Tibial nerve (tissue), 4 donors: ENCODE measurements at regions not wholly inside any gene's neighbourhood (a gene's known extent, or its start where the extent isn't known, plus 50 kb on each side); places are given as distances from the start of the nearest gene placed in this dataset.

Experiments used
- DNase-seq, 2 donors: peaks; one replicate each; pipeline ENCODE4 v3.0.0-alpha.2; 2019; ENCODE audit warnings: low spot score in 2 of 2
- H3K27ac ChIP-seq, 4 donors: fragments of 200-600 bp; sonication (generic) in 3 of 4; one replicate each; pipeline ENCODE4 v1.5.1; 2017 to 2019; ENCODE audit warnings: mild to moderate bottlenecking in 1 of 4
- H3K27me3 ChIP-seq, 2 donors: fragments of 200-600 bp; sonication (generic) in 1 of 2; one replicate each; pipeline versions ENCODE4 v1.5.1 to v1.6.0; 2017 to 2019
- H3K36me3 ChIP-seq, 3 donors: fragments of 200-600 bp; sonication (generic); one replicate each; pipeline ENCODE4 v1.5.1; 2018 to 2019
- H3K4me1 ChIP-seq, 4 donors: fragments of 200-600 bp; sonication (generic) in 3 of 4; one replicate each; pipeline ENCODE4 v1.5.1; 2017 to 2019
- H3K4me3 ChIP-seq, 4 donors: fragments of 200-600 bp; sonication (generic) in 3 of 4; one replicate each; pipeline ENCODE4 v1.5.1; 2017 to 2019; ENCODE audit warnings: mild to moderate bottlenecking in 1 of 4, moderate library complexity in 1 of 4
- H3K9me3 ChIP-seq, 4 donors: fragments of 200-600 bp; sonication (generic) in 3 of 4; one replicate each; pipeline ENCODE4 v1.5.1; 2017 to 2019
- CTCF ChIP-seq, 5 experiments: fragments of 200-600 bp in 3 of 5; fragments of 450-650 bp in 2 of 5; sonication (generic) in 3 of 5; IDR thresholded peaks; one replicate each; pipeline ENCODE4 v1.5.1; 2016 to 2019; ENCODE audit warnings: antibody characterized with exemption in 5 of 5, mild to moderate bottlenecking in 3 of 5, moderate library complexity in 2 of 5
- EP300 ChIP-seq, 2 donors: sonication (generic); formaldehyde crosslinking; IDR thresholded peaks; one replicate each; pipeline ENCODE4 v1.6.1; 2017; ENCODE audit warnings: antibody characterized with exemption in 2 of 2, mild to moderate bottlenecking in 1 of 2
- POLR2A ChIP-seq, 2 donors: fragments of 450-650 bp; IDR thresholded peaks; one replicate each; pipeline ENCODE4 v1.6.1; 2017; ENCODE audit warnings: antibody characterized with exemption in 2 of 2, mild to moderate bottlenecking in 2 of 2, moderate library complexity in 2 of 2
- WGBS, 2 donors: methylation state at CpG; one replicate each; pipeline ENCODE4 v1.1.5; 2018; 5-methylcytosine and 5-hydroxymethylcytosine counted together

- WGBS, 2 donors, result 66 to 68% methylated on average over 5 of the region's 5 CpGs
- no peak for DNase-seq
- H3K4me1 ChIP-seq, result no peaks in the 10 kb centered on the region
These were observed 76.7 kb upstream of the TAB3 start for GRCh38 chrX:30965767-30966166.

GRCh38 chrX:30961387-30962174 lies 72.5 kb upstream of the TAB3 start:
- Histone ChIP-seq H3K27ac (no peak overlapping the region), H3K4me3 (no peak overlapping the region), H3K4me1 (no peaks in the 10 kb centered on the region), H3K27me3 (no peaks in the 10 kb centered on the region), H3K36me3 (no peaks in the 10 kb centered on the region), H3K9me3 (no peaks in the 10 kb centered on the region)
- DNase-seq, result no peak
- TF ChIP-seq POLR2A (IDR thresholded peaks at IDR 0.05) (no peak), EP300 (IDR thresholded peaks at IDR 0.05) (no peak), CTCF (IDR thresholded peaks at IDR 0.05) (no peak)
- WGBS, 2 donors, result 47 to 96% methylated on average over 2 of the region's 2 CpGs

More at GRCh38 chrX:30965767-30966166, 76.7 kb upstream of the TAB3 start:
- H3K27ac ChIP-seq, result no peak overlapping the region
- TF ChIP-seq EP300 (IDR thresholded peaks at IDR 0.05) (no peak), POLR2A (IDR thresholded peaks at IDR 0.05) (no peak), CTCF (IDR thresholded peaks at IDR 0.05) (no peak)
- no peaks in the 10 kb centered on the region for H3K36me3 ChIP-seq
- peaks cover 0 to 10% of the 10 kb centered on the region in 2 donors for H3K27me3 ChIP-seq
- H3K9me3 ChIP-seq, result no peaks in the 10 kb centered on the region
- H3K4me3 ChIP-seq, result no peak overlapping the region

GRCh38 chrX:30957753-30958152 lies 68.7 kb upstream of the TAB3 start:
- no peak for DNase-seq

GRCh38 chrX:30955687-30956086 lies 66.6 kb upstream of the TAB3 start:
- 80 to 82% methylated on average over 3 of the region's 3 CpGs for WGBS, 2 donors
- H3K27ac ChIP-seq, result no peak overlapping the region
- no peaks in the 10 kb centered on the region for H3K36me3 ChIP-seq
- DNase-seq, result no peak
- H3K9me3 ChIP-seq, result peaks cover 0 to 6% (median 0%) of the 10 kb centered on the region in 4 donors
- no peak overlapping the region for H3K4me3 ChIP-seq
- H3K4me1 ChIP-seq, result no peaks in the 10 kb centered on the region
- no peaks in the 10 kb centered on the region for H3K27me3 ChIP-seq
- TF ChIP-seq EP300 (IDR thresholded peaks at IDR 0.05) (no peak), POLR2A (IDR thresholded peaks at IDR 0.05) (no peak), CTCF (IDR thresholded peaks at IDR 0.05) (no peak)

More at GRCh38 chrX:30957753-30958152, 68.7 kb upstream of the TAB3 start:
- Histone ChIP-seq H3K36me3 (no peaks in the 10 kb centered on the region), H3K27me3 (no peaks in the 10 kb centered on the region), H3K27ac (no peak overlapping the region), H3K4me3 (no peak overlapping the region), H3K4me1 (no peaks in the 10 kb centered on the region), H3K9me3 (no peaks in the 10 kb centered on the region)
- WGBS, 2 donors, result 58 to 60% methylated on average over 6 of the region's 6 CpGs
- TF ChIP-seq POLR2A (IDR thresholded peaks at IDR 0.05) (no peak), CTCF (IDR thresholded peaks at IDR 0.05) (no peak), EP300 (IDR thresholded peaks at IDR 0.05) (no peak)

GRCh38 chrX:30951003-30951402 lies 61.9 kb upstream of the TAB3 start:
- DNase-seq, result no peak
- H3K9me3 ChIP-seq, result peaks cover 0 to 6% (median 0%) of the 10 kb centered on the region in 4 donors
- H3K27ac ChIP-seq, result no peak overlapping the region
- H3K27me3 ChIP-seq, result no peaks in the 10 kb centered on the region
- H3K4me3 ChIP-seq, result no peak overlapping the region
- no peak for TF ChIP-seq POLR2A (IDR thresholded peaks at IDR 0.05)
- TF ChIP-seq CTCF (IDR thresholded peaks at IDR 0.05), result no peak
- TF ChIP-seq EP300 (IDR thresholded peaks at IDR 0.05), result no peak
- no peaks in the 10 kb centered on the region for H3K4me1 ChIP-seq
- no peaks in the 10 kb centered on the region for H3K36me3 ChIP-seq
